ENCODE measurements at regions not wholly inside any gene's neighbourhood (a gene's known extent, or its start where the extent isn't known, plus 50 kb on each side); places are given as distances from the start of the nearest gene placed in this dataset.

GRCh38 chr1:181326348-181326747 lies 157.0 kb upstream of the CACNA1E start:
- DNase-seq (ENCODE audit: low spot score), result no peak

- no peak for DNase-seq (ENCODE audit: low spot score)
Observed at GRCh38 chr1:181327796-181328195, 155.5 kb upstream of the CACNA1E start.

- DNase-seq (ENCODE audit: low spot score), result no peak
Observed at GRCh38 chr1:181334724-181335123, 148.6 kb upstream of the CACNA1E start.

GRCh38 chr1:181335631-181336030 lies 147.7 kb upstream of the CACNA1E start:
- DNase-seq (ENCODE audit: low spot score), result no peak

- no peak for DNase-seq (ENCODE audit: low spot score)
Observed at GRCh38 chr1:181341026-181341632, 142.2 kb upstream of the CACNA1E start.

- DNase-seq (ENCODE audit: low spot score), result no peak
Observed at GRCh38 chr1:181344091-181344490, 139.2 kb upstream of the CACNA1E start.

- DNase-seq (ENCODE audit: low spot score), result no peak
Observed at GRCh38 chr1:181345146-181345545, 138.2 kb upstream of the CACNA1E start.

GRCh38 chr1:181347495-181348390 lies 135.6 kb upstream of the CACNA1E start:
- no peak for DNase-seq (ENCODE audit: low spot score)

GRCh38 chr1:181349512-181349911 lies 133.8 kb upstream of the CACNA1E start:
- DNase-seq (ENCODE audit: low spot score), result no peak

- no peak for DNase-seq (ENCODE audit: low spot score)
Observed at GRCh38 chr1:181350131-181350530, 133.2 kb upstream of the CACNA1E start.

- no peak for DNase-seq (ENCODE audit: low spot score)
Observed at GRCh38 chr1:181351740-181352139, 131.6 kb upstream of the CACNA1E start.

- no peak for DNase-seq (ENCODE audit: low spot score)
Observed at GRCh38 chr1:181352695-181353094, 130.6 kb upstream of the CACNA1E start.

- DNase-seq (ENCODE audit: low spot score), result no peak
Observed at GRCh38 chr1:181353526-181353925, 129.8 kb upstream of the CACNA1E start.

- no peak for DNase-seq (ENCODE audit: low spot score)
Observed at GRCh38 chr1:181354865-181355264, 128.5 kb upstream of the CACNA1E start.

- DNase-seq (ENCODE audit: low spot score), result no peak
Observed at GRCh38 chr1:181356505-181357340, 126.6 kb upstream of the CACNA1E start.

- no peak for DNase-seq (ENCODE audit: low spot score)
Observed at GRCh38 chr1:181359012-181359411, 124.3 kb upstream of the CACNA1E start.

GRCh38 chr1:181364801-181365200 lies 118.5 kb upstream of the CACNA1E start:
- DNase-seq (ENCODE audit: low spot score), result no peak

- no peak for DNase-seq (ENCODE audit: low spot score)
Observed at GRCh38 chr1:181366910-181367309, 116.4 kb upstream of the CACNA1E start.

- DNase-seq (ENCODE audit: low spot score), result no peak
Observed at GRCh38 chr1:181369416-181369815, 113.9 kb upstream of the CACNA1E start.

- no peak for DNase-seq (ENCODE audit: low spot score)
Observed at GRCh38 chr1:181383695-181384094, 99.6 kb upstream of the CACNA1E start.

GRCh38 chr1:181386340-181386739 lies 97.0 kb upstream of the CACNA1E start:
- DNase-seq (ENCODE audit: low spot score), result no peak

GRCh38 chr1:181386951-181387350 lies 96.4 kb upstream of the CACNA1E start:
- no peak for DNase-seq (ENCODE audit: low spot score)

- no peak for DNase-seq (ENCODE audit: low spot score)
Observed at GRCh38 chr1:181387702-181388101, 95.6 kb upstream of the CACNA1E start.

All from LoVo (cell line).